Mesenchymal stem cell (in vitro differentiated cells and primary cell): ENCODE measurements at regions not wholly inside any gene's neighbourhood (a gene's known extent, or its start where the extent isn't known, plus 50 kb on each side); places are given as distances from the start of the nearest gene placed in this dataset.

ENCODE experiments used
- DNase-seq: peaks from one replicate; pipeline ENCODE4 v3.0.0-alpha.2; 2013
- H2AFZ ChIP-seq: one replicate; pipeline ENCODE4 v1.6.1; 2013; ENCODE audit warnings: low read depth, mild to moderate bottlenecking, control low read depth, inconsistent platforms, low read length, moderate library complexity
- H2AK5ac ChIP-seq: 2 replicates; pipeline ENCODE4 v1.6.1; 2013; ENCODE audit warnings: low read length, moderate library complexity, mild to moderate bottlenecking, inconsistent platforms; ENCODE audit not compliant: severe bottlenecking
- H2BK120ac ChIP-seq: one replicate; pipeline ENCODE4 v1.6.1; 2013; ENCODE audit warnings: low read depth, mild to moderate bottlenecking, inconsistent platforms, low read length, moderate library complexity
- H2BK12ac ChIP-seq, 2 experiments: one replicate each; pipeline ENCODE4 v1.6.1; 2013; ENCODE audit warnings: inconsistent platforms in 2 of 2, low read length in 2 of 2, mild to moderate bottlenecking in 2 of 2, moderate library complexity in 2 of 2, control low read depth in 1 of 2
- H2BK15ac ChIP-seq: one replicate; pipeline ENCODE4 v1.6.1; 2013; ENCODE audit warnings: mild to moderate bottlenecking, low read depth, inconsistent platforms; ENCODE audit not compliant: poor library complexity, severe bottlenecking
- H2BK5ac ChIP-seq: 2 replicates; pipeline ENCODE4 v1.6.1; 2013; ENCODE audit warnings: low read depth, mild to moderate bottlenecking, low read length, control low read depth, inconsistent platforms; ENCODE audit not compliant: poor library complexity, severe bottlenecking
- H3K14ac ChIP-seq, 2 experiments: one replicate each; pipeline ENCODE4 v1.6.1; 2013; ENCODE audit warnings: inconsistent platforms in 2 of 2, low read length in 2 of 2, control low read depth in 1 of 2, mild to moderate bottlenecking in 1 of 2, moderate library complexity in 1 of 2
- H3K18ac ChIP-seq, 2 experiments: one replicate each; pipeline ENCODE4 v1.6.1; 2013; ENCODE audit warnings: inconsistent platforms in 2 of 2, low read length in 2 of 2, control low read depth in 1 of 2, low read depth in 1 of 2, mild to moderate bottlenecking in 1 of 2
- H3K23ac ChIP-seq, 2 experiments: one replicate each; pipeline ENCODE4 v1.6.1; 2013; ENCODE audit warnings: inconsistent platforms in 2 of 2, low read length in 2 of 2, mild to moderate bottlenecking in 2 of 2, moderate library complexity in 2 of 2, control low read depth in 1 of 2
- H3K27ac ChIP-seq: 2 replicates; pipeline ENCODE4 v1.5.1; 2013; ENCODE audit warnings: mild to moderate bottlenecking, moderate library complexity, low read length, control low read depth, inconsistent platforms; ENCODE audit not compliant: poor library complexity, severe bottlenecking
- H3K27me3 ChIP-seq, 2 experiments: 2 replicates each; pipeline versions ENCODE4 v1.6.1 to v1.7.0; 2013; ENCODE audit warnings: low read length in 2 of 2, mild to moderate bottlenecking in 2 of 2, moderate library complexity in 2 of 2, control low read depth in 1 of 2, inconsistent platforms in 1 of 2; ENCODE audit not compliant: control insufficient read depth in 1 of 2, insufficient read depth in 1 of 2
- H3K36me3 ChIP-seq, 2 experiments: 2 replicates each; pipeline versions ENCODE4 v1.6.1 to v1.7.0; 2013; ENCODE audit warnings: low read length in 2 of 2, control low read depth in 1 of 2, inconsistent platforms in 1 of 2, low read depth in 1 of 2, mild to moderate bottlenecking in 1 of 2; ENCODE audit not compliant: insufficient read depth in 2 of 2, control insufficient read depth in 1 of 2
- H3K4ac ChIP-seq, 2 experiments: one replicate each; pipeline ENCODE4 v1.6.1; 2013; ENCODE audit warnings: inconsistent platforms in 2 of 2, low read length in 2 of 2, mild to moderate bottlenecking in 2 of 2, moderate library complexity in 2 of 2, control low read depth in 1 of 2, low read depth in 1 of 2
- H3K4me1 ChIP-seq: 2 replicates; pipeline ENCODE4 v1.6.1; 2013; ENCODE audit warnings: low read depth, low read length, control low read depth; ENCODE audit not compliant: control insufficient read depth, insufficient read depth
- H3K4me2 ChIP-seq: 2 replicates; pipeline ENCODE4 v1.6.1; 2013; ENCODE audit warnings: low read length, mild to moderate bottlenecking, inconsistent platforms; ENCODE audit not compliant: poor library complexity, severe bottlenecking
- H3K4me3 ChIP-seq, 2 experiments: 2 replicates each; pipeline versions ENCODE4 v1.5.1 to v1.7.0; 2013; ENCODE audit warnings: low read length in 2 of 2, mild to moderate bottlenecking in 2 of 2, control low read depth in 1 of 2, low read depth in 1 of 2; ENCODE audit not compliant: insufficient read depth in 1 of 2
- H3K79me1 ChIP-seq: replicated peaks from 2 replicates; pipeline ENCODE4 v1.6.1; 2013; ENCODE audit warnings: mild to moderate bottlenecking, control low read depth, low read length, inconsistent platforms; ENCODE audit not compliant: poor library complexity, severe bottlenecking
- H3K9ac ChIP-seq: 2 replicates; pipeline ENCODE4 v1.7.0; 2013; ENCODE audit warnings: mild to moderate bottlenecking, low read length, moderate library complexity
- H3K9me3 ChIP-seq: 2 replicates; pipeline ENCODE4 v1.7.0; 2013; ENCODE audit warnings: mild to moderate bottlenecking, low read length; ENCODE audit not compliant: control insufficient read depth
- H4K8ac ChIP-seq: one replicate; pipeline ENCODE4 v1.6.1; 2013; ENCODE audit warnings: inconsistent platforms, mild to moderate bottlenecking, low read length, moderate library complexity
- H4K91ac ChIP-seq: one replicate; pipeline ENCODE4 v1.6.1; 2013; ENCODE audit warnings: mild to moderate bottlenecking, low read length, inconsistent platforms
- WGBS: methylation state at CpG from one replicate; pipeline ENCODE4 v1.1.7; 2013; ENCODE audit warnings: mixed read lengths; 5-methylcytosine and 5-hydroxymethylcytosine counted together

- no peak overlapping the region for H2BK5ac ChIP-seq
- no peak overlapping the region for H2BK15ac ChIP-seq
- no peak overlapping the region for H2BK12ac ChIP-seq
- H3K4ac ChIP-seq, result no peak overlapping the region
- H3K4me3 ChIP-seq, result no peak overlapping the region
- no peak overlapping the region for H2AK5ac ChIP-seq
- H3K4me2 ChIP-seq, result no peak overlapping the region
- 77% methylated on average over 3 of the region's 4 CpGs for WGBS
- no peak overlapping the region for H2BK120ac ChIP-seq
- no peak overlapping the region for H3K27ac ChIP-seq
- H3K14ac ChIP-seq, result no peak overlapping the region
- H3K4me1 ChIP-seq, result no peaks in the 10 kb centered on the region
- H3K9ac ChIP-seq, result no peak overlapping the region
- H2AFZ ChIP-seq, result no peak overlapping the region
- no peaks in the 10 kb centered on the region for H3K79me1 ChIP-seq
- no peak overlapping the region for H3K18ac ChIP-seq
- no peak for DNase-seq
- H3K27me3 ChIP-seq, result no peaks in the 10 kb centered on the region
- H3K36me3 ChIP-seq, result no peaks in the 10 kb centered on the region
- H4K8ac ChIP-seq, result no peak overlapping the region
- no peak overlapping the region for H3K23ac ChIP-seq
- no peak overlapping the region for H4K91ac ChIP-seq
- no peaks in the 10 kb centered on the region for H3K9me3 ChIP-seq
These were observed 95.8 kb downstream of the CDC14C start for GRCh38 chr7:49020145-49020544.

- Histone ChIP-seq H3K4me1 (no peaks in the 10 kb centered on the region), H2BK5ac (no peak overlapping the region), H2BK120ac (no peak overlapping the region), H3K27me3 (no peaks in the 10 kb centered on the region), H3K36me3 (no peaks in the 10 kb centered on the region), H3K9ac (no peak overlapping the region), H2BK15ac (no peak overlapping the region), H3K14ac (no peak overlapping the region), H2AK5ac (no peak overlapping the region), H3K4me2 (no peak overlapping the region), H4K91ac (no peak overlapping the region), H4K8ac (no peak overlapping the region), H3K9me3 (no peaks in the 10 kb centered on the region), H3K4ac (no peak overlapping the region), H3K79me1 (no peaks in the 10 kb centered on the region), H3K27ac (no peak overlapping the region), H2AFZ (no peak overlapping the region), H2BK12ac (no peak overlapping the region), H3K18ac (no peak overlapping the region), H3K23ac (no peak overlapping the region), H3K4me3 (no peak overlapping the region)
- DNase-seq, result no peak
These were observed 98.1 kb downstream of the CDC14C start for GRCh38 chr7:49022448-49022847.

GRCh38 chr7:49023345-49024328 is 99.3 kb downstream of the CDC14C start:
- no peak overlapping the region for H4K8ac ChIP-seq
- no peak overlapping the region for H2AFZ ChIP-seq
- 62% methylated on average over 9 of the region's 9 CpGs for WGBS
- H3K14ac ChIP-seq, result no peak overlapping the region
- no peak overlapping the region for H3K4me3 ChIP-seq
- H2BK5ac ChIP-seq, result no peak overlapping the region
- no peak overlapping the region for H2BK12ac ChIP-seq
- H3K27ac ChIP-seq, result no peak overlapping the region
- no peaks in the 10 kb centered on the region for H3K4me1 ChIP-seq
- H3K4ac ChIP-seq, result no peak overlapping the region
- H2AK5ac ChIP-seq, result no peak overlapping the region
- no peak for DNase-seq
- H2BK120ac ChIP-seq, result no peak overlapping the region
- H4K91ac ChIP-seq, result no peak overlapping the region
- no peaks in the 10 kb centered on the region for H3K79me1 ChIP-seq
- no peaks in the 10 kb centered on the region for H3K36me3 ChIP-seq
- H3K23ac ChIP-seq, result no peak overlapping the region
- H3K9me3 ChIP-seq, result no peaks in the 10 kb centered on the region
- no peak overlapping the region for H3K18ac ChIP-seq
- no peak overlapping the region for H3K4me2 ChIP-seq
- H2BK15ac ChIP-seq, result no peak overlapping the region
- no peaks in the 10 kb centered on the region for H3K27me3 ChIP-seq
- no peak overlapping the region for H3K9ac ChIP-seq

GRCh38 chr7:49030221-49030620 is 105.9 kb downstream of the CDC14C start:
- H3K27ac ChIP-seq, result no peak overlapping the region
- H2BK5ac ChIP-seq, result no peak overlapping the region
- 100% methylated on average over 2 of the region's 2 CpGs for WGBS

More at GRCh38 chr7:49030221-49030620, 105.9 kb downstream of the CDC14C start:
- no peaks in the 10 kb centered on the region for H3K4me1 ChIP-seq
- H3K14ac ChIP-seq, result no peak overlapping the region
- no peak overlapping the region for H2AK5ac ChIP-seq
- no peak overlapping the region for H3K23ac ChIP-seq
- H4K8ac ChIP-seq, result no peak overlapping the region
- H2BK12ac ChIP-seq, result no peak overlapping the region
- H3K4me3 ChIP-seq, result no peak overlapping the region
- DNase-seq, result no peak
- H3K18ac ChIP-seq, result no peak overlapping the region
- H3K27me3 ChIP-seq, result no peaks in the 10 kb centered on the region
- H4K91ac ChIP-seq, result no peak overlapping the region
- no peak overlapping the region for H3K9ac ChIP-seq
- H3K4ac ChIP-seq, result no peak overlapping the region
- H3K4me2 ChIP-seq, result no peak overlapping the region
- no peaks in the 10 kb centered on the region for H3K79me1 ChIP-seq
- H2BK120ac ChIP-seq, result no peak overlapping the region
- no peaks in the 10 kb centered on the region for H3K36me3 ChIP-seq
- no peaks in the 10 kb centered on the region for H3K9me3 ChIP-seq
- no peak overlapping the region for H2BK15ac ChIP-seq
- no peak overlapping the region for H2AFZ ChIP-seq
